Embryonic facial prominence (tissue), 1 donor: ENCODE measurements at regions not wholly inside any gene's neighbourhood (a gene's known extent, or its start where the extent isn't known, plus 50 kb on each side); places are given as distances from the start of the nearest gene placed in this dataset.
"Not testable (repeated sequence)": the region's sequence is repeated elsewhere in the genome, so short reads cannot be mapped to it uniquely, and the experiment has no call there.

Experiments used
- DNase-seq: peaks from one replicate; pipeline ENCODE4 v3.0.0-alpha.2; 2016; ENCODE audit errors: extremely low spot score

GRCh38 chrX:138930583-138930945, 219.0 kb upstream of the FGF13 start:
- DNase-seq, result no peak

- peak; percentile 36 for DNase-seq
Observed at GRCh38 chrX:138929926-138930582, 218.5 kb upstream of the FGF13 start.

GRCh38 chrX:138928737-138929459, 217.4 kb upstream of the FGF13 start:
- DNase-seq, result no peak

GRCh38 chrX:138925330-138925729, 213.8 kb upstream of the FGF13 start:
- no peak for DNase-seq

- DNase-seq, result no peak
Observed at GRCh38 chrX:138923805-138924204, 212.3 kb upstream of the FGF13 start.

GRCh38 chrX:138921031-138921430, 209.5 kb upstream of the FGF13 start:
- DNase-seq, result no peak

GRCh38 chrX:138917781-138918180, 206.3 kb upstream of the FGF13 start:
- no peak for DNase-seq

GRCh38 chrX:138914767-138915166, 203.2 kb upstream of the FGF13 start:
- DNase-seq, result no peak

- no peak for DNase-seq
Observed at GRCh38 chrX:138908577-138908976, 197.1 kb upstream of the FGF13 start.

- no peak for DNase-seq
Observed at GRCh38 chrX:138897621-138898492, 186.3 kb upstream of the FGF13 start.

GRCh38 chrX:138890491-138890890, 179.0 kb upstream of the FGF13 start:
- DNase-seq, result no peak

GRCh38 chrX:138889149-138889548, 177.6 kb upstream of the FGF13 start:
- no peak for DNase-seq

- no peak for DNase-seq
Observed at GRCh38 chrX:138886769-138887168, 175.3 kb upstream of the FGF13 start.

- no peak for DNase-seq
Observed at GRCh38 chrX:138885886-138886285, 174.4 kb upstream of the FGF13 start.

- not testable (repeated sequence) for DNase-seq
Observed at GRCh38 chrX:138880293-138880692, 168.8 kb upstream of the FGF13 start.

- no peak for DNase-seq
Observed at GRCh38 chrX:138877746-138878145, 166.2 kb upstream of the FGF13 start.

- no peak for DNase-seq
Observed at GRCh38 chrX:138875472-138875871, 164.0 kb upstream of the FGF13 start.

GRCh38 chrX:138874271-138874935, 162.9 kb upstream of the FGF13 start:
- no peak for DNase-seq

- not testable (repeated sequence) for DNase-seq
Observed at GRCh38 chrX:138873640-138874039, 162.1 kb upstream of the FGF13 start.

GRCh38 chrX:138872537-138872936, 161.0 kb upstream of the FGF13 start:
- DNase-seq, result no peak

GRCh38 chrX:138871739-138872138, 160.2 kb upstream of the FGF13 start:
- DNase-seq, result no peak

- no peak for DNase-seq
Observed at GRCh38 chrX:138866643-138867042, 155.1 kb upstream of the FGF13 start.
